HG02852 (cell line): ENCODE measurements at regions not wholly inside any gene's neighbourhood (a gene's known extent, or its start where the extent isn't known, plus 50 kb on each side); places are given as distances from the start of the nearest gene placed in this dataset.
"Not testable (repeated sequence)": the region's sequence is repeated elsewhere in the genome, so short reads cannot be mapped to it uniquely, and the experiment has no call there.

ENCODE experiments used
- ATAC-seq: cut with Tn5 transposase; IDR thresholded peaks from one replicate; pipeline ENCODE4 v1.9.1; 2021; ENCODE audit warnings: mild to moderate bottlenecking, moderate library complexity; ENCODE audit not compliant: unreplicated experiment

DNA sequence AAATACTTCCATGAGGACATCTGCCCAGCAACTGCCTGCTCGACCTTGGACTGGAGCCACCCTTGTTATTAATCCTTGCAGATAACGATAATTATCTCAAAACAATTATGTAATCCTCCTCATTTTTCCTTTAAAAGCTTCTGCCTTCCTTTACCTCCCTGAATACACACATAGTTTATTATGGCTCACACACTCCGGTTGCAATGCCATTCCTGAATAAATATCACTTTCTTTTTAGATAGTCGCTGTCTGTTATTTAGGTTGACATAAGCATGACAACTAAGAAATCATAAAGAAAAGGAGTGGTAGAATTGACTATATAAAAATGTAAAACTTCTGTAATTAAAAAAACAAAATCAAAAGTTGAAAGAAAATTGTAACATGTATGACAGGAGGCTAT lies 64.8 kb downstream of the B4GALT7 start:
- ATAC-seq, result not testable (repeated sequence)

DNA sequence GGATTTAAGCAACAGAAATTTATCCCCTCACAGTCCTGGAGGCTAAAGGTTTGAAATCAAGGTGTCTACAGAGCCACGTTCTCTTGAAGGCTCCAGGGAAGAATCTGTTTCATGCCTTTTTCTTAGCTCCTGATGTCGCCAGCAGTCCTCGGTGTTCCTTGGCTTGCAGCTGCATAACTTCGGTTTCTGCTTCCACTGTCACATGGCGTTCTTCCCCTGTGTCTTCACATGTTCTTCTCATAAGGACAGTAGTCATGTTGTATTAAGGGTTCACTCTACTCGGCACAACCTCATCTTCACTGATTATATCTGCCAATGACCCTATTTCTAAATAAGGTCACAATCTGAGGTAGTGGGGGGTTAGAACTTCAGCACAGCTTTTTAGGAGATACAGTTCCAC lies 65.2 kb downstream of the B4GALT7 start:
- ATAC-seq, result not testable (repeated sequence)

DNA sequence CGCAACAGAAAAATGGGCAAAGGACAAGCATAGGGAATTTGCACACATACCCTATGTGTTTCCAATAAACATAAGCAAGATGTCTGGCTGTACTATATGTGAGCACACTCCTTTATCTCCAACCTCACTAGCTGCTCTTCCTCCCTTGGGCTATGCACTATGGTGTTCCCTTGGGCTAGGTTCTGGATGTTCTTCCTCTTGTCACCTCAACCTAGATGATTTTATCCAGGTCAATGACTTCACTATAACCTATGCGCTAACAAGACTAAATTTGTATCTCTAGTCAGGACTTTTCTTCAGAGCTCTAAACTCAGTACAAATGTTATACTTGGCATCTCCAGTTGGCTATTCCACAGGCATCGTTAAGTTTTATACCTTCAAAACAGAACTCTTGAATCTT lies 66.0 kb downstream of the B4GALT7 start:
- not testable (repeated sequence) for ATAC-seq

DNA sequence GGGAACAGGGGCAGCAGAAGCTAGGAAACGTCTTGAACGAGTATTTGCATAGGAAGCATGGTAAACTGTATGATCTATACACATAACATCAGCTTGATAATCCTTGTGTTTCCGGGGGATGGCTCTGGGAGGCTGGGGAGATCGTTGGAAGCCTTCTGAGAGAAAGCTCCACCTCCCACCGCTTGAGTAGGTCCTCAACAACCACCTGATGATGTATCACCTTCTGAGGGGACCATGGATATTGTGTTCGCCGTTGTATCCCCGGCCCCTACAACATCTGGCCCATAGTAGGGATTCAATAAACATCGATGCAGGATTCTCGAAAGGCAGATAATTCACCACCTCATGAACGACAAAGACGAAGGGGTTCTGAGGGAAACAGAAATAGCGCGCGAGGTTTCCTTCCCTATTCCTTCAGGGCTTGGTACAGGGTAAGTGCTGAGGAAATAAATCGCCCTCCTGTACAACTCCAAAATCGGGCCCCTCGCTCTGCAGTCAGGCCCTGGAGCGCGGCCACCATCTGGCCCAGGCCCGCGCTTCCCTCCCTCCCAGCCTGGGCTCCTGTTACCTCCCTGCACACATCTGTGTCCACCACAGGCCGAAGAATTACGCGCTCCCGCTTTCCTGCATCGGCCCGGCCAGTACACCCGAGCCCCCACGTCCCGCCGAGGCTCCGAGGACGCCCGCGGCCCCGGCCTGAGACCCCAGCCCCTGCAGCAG lies 71.3 kb downstream of the B4GALT7 start:
- ATAC-seq, result peak; percentile 42

DNA sequence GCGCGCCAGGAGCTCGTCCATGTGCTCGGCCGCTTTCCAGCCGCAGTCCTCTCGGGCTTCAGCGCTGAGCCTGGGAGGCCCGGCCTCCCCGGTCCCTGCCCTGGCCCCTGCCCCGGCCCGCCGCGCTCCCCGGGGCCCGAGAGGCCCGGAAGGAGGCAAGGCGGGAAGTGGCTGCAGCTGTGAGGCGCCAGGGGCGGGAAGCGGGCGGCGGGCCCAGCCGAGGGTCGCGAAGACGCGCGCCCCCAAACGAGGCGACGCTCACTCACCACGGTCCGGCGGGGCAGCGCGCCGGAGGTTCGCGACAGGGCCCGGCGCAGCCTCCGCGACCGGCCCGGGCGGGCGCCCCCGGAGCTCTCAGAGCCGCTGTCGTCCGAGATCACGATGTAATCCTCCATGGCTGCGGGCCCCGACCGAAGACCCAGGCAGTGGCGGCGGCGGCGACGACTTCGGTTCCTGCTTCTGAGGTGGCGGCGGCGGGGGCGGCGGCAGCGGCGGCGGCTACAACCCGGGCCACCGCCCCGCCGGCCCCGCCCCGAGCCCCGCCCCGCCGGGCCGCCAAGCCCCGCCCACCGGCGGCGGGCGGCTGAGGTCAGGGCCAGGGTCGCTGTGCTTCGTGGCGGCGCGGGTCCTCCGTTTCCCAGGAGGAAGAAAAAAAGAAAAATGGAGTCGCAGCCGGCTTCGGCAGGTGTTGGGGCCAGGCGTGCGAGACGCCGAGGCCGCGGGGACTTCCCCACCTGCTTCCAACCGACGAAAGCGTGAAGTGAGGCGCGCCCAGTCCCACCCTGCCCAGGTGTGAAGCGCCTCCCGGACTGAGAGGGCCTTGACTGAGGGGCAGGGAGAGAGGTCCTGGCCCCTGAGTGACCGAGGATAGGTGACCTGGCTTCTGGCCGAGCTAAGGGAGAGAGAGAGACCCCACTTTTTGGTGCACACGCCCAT lies 72.1 kb downstream of the B4GALT7 start:
- ATAC-seq, result peak; percentile 77
